HG03196 (cell line): ENCODE measurements at regions not wholly inside any gene's neighbourhood (a gene's known extent, or its start where the extent isn't known, plus 50 kb on each side); places are given as distances from the start of the nearest gene placed in this dataset.
"Not testable (repeated sequence)": the region's sequence is repeated elsewhere in the genome, so short reads cannot be mapped to it uniquely, and the experiment has no call there.

ENCODE experiments used
- ATAC-seq: cut with Tn5 transposase; IDR thresholded peaks from one replicate; pipeline ENCODE4 v1.9.1; 2021; ENCODE audit not compliant: unreplicated experiment

- ATAC-seq, result no peak
These were observed 158.1 kb upstream of the MAMLD1 start for GRCh38 chrX:150205011-150205410.

GRCh38 chrX:150207733-150208132, 155.4 kb upstream of the MAMLD1 start:
- no peak for ATAC-seq

GRCh38 chrX:150211988-150212387, 151.1 kb upstream of the MAMLD1 start:
- ATAC-seq, result no peak

DNA sequence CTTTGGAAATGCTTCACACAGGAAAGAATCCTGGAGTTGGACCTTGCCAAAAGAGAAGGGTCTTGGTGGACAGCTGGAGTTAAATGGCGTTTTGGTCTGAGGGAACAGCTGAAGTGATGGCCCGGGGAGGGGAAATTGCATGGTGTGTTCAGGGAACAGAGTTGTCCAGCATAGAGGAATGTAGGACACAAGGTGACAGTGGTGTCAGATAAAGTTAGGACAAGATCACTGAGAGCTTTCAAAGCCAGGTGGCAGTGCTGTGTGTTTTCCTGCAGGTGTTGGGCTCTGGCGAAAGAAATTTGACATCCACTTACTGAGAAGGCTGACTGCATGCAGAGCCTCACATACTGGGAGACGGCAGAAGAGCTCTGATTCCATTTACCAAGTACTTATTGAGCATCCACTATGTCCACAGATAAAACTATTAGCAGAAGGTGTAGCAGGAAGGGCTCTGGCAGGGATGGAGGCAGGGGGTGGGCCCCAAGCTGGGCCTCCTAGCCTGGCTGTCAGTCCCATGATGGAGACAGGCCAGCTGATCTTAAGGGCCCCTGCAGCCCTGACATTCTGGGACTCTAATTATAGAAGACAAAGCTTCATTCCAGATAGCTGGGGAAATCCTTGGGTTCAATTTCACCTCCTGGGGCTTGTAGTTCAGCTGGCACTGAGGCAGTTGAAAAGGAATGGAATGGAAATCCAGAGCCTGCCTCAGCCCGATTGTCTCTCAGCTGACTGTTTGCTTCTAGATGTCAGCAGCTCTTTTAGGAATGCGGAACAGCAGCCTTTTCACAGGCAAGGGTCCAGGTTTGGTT, 150.2 kb upstream of the MAMLD1 start:
- ATAC-seq, result no peak

DNA sequence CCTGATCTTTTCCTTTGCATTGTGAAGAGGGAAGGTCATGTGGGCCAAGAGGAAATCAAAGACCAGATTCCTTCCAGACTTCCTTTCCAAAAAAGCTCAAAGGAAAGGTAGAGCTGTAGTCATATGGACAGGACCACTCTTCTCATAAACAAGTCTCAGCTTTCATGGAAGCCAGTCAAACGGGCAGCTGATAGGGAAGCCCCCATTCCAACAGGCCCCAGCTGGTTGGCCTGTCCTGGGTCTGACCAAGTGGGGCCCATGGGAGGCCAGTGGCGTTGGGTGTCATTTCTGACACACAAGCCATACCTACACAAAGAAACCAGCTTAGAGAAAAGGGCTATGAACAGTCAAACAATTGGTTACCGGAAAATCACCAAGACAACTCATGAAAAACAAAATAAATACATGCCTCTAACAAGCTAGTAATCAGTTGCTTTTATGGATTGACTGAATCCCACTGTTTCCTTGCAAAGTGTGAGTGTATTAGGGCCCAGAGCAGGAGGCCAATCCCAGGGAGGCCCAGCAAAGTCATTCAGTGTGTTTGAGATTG, 149.6 kb upstream of the MAMLD1 start:
- no peak for ATAC-seq

DNA sequence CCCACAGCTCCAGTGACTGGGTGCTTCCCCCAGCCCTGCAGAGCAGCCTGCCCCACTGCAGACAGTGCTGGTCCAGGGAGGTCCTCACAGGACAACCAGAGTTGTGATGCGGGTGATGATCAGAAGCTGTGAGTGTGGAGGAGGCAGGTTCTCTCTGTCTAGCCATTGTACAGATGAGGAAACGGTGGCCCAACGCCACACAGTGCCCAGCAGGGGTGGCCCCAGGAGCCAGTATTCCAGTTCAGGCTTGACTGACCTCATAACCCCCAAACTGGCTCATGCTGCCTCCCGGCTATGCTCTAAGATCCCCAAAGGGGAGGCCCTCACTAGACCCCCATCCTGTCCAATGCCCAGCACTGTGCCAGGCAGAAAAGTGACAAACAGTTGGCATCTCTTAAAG, 147.1 kb upstream of the MAMLD1 start:
- not testable (repeated sequence) for ATAC-seq

GRCh38 chrX:150216716-150217115, 146.4 kb upstream of the MAMLD1 start:
- no peak for ATAC-seq

- no peak for ATAC-seq
These were observed 145.5 kb upstream of the MAMLD1 start for GRCh38 chrX:150217609-150218008.

- ATAC-seq, result no peak
These were observed 143.5 kb upstream of the MAMLD1 start for GRCh38 chrX:150219374-150220185.

DNA sequence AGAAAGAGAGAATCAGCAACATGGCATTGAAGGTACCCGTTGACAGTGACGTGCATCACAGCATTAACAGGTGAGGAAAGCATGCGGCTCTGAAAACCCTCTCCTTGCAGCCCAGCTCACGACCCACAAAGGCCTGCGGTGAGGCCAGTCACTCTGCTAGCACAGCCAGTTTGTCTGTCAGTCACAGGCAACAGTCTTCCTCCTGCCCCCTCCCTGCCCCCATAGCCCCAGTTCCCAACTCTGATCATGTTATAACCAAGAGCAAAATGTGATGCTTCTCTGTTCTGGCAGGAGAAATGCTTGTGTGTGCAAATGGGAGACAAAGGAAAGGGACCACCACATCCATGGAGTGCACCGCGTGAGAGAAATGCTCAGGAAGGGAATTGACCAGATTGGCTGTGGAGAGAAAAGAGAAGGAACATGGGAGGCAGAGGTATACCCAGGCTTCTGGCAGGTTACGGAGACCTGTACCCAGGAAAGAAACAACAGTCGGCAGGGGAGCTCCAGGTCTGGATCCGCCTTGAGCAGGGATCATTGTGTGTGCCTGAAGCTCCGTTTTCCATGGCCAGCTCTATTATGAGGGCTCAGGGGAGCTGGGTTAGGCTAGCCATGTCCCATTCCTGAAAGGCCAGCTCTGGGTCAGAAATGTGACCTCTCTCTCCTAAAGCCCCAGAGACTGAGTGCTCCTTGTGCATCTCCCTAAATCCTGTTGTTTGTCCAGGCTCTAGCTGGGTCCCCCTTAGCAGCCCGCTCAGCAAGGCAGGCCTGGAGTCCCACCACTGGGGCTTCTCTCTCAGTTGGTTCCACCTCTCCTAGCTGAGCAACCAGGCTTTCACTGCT, 139.7 kb upstream of the MAMLD1 start:
- ATAC-seq, result no peak

- no peak for ATAC-seq
These were observed 138.4 kb upstream of the MAMLD1 start for GRCh38 chrX:150224676-150225075.

GRCh38 chrX:150225266-150225665, 137.9 kb upstream of the MAMLD1 start:
- ATAC-seq, result no peak

DNA sequence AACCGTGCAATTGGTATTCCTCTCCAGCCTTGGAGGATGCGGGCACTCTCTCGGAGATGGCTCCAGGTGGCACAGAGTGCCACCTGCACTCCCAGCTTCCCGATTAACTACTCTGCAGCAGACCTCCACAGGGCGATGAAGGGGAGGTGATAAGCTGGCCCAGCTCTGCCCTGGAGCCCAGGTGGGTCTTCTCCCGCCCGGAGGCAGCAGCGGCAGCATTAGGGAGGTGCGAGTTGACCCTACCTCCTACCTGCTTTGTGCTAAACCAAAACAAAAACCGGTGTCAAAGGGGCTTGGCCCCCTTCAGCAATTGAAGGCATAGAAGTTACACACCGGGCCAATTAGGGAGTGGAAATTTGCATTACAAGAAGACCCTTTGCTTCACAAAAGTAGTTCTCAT, 137.4 kb upstream of the MAMLD1 start:
- ATAC-seq, result no peak

DNA sequence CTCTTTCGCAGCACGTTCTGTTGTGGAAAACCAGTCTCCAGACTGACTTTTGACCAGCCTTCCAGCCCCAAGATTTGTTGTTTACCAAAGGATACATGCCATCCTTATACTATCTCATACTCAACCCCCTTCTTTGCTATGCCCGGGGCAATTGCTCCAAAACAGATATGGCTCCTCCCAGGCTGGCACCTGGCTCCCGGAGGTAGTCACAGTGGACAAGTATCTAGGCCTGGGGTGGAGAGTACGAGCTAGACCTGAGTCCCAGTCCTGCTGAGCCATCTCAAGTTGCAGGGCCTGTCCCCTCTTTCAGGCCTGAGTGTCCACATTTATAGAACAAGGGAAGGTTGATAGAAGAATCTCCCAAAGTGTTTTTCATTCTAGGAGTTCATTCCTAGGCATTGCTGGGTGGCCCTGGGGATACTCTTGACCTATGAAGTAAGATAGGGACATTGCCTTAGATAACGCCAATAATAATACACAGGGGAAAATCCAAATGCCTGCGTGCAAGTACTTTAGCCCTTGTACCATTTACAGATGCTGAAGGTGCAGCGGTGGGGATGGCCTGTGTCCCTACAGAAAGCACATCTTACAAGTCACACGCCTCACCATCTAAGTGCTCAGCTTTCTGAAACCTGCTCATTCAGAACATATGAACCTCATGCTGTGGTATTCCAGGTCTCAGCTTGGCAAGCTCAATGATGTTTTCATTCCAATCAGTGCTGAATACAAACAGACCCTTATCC, 136.7 kb upstream of the MAMLD1 start:
- no peak for ATAC-seq

GRCh38 chrX:150227321-150227860, 135.7 kb upstream of the MAMLD1 start:
- ATAC-seq, result no peak

DNA sequence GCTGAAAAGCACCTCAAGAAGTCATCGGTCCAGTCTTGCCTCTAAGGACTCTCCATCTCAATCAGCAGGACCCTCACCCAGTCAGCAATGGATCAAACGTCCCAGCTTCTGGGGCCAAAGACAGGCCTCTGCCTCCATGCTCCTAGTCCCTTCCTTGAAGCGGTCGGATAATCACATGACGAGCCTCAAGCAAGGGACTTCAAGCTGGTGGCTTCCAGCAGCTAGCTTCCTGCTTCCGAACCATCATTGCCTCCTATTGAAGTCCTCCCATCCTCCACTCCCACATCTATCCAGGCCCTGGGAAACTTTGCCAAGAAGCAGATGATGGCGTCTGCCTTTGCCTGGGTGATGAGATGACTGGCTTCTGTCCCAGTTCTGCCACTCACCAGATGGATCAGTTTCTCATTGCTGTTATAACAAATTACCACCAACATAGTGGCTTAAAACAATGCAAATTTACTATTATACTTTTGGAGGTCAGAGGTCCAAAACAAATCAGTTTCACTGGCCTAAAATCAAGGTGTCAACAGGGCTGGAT, 135.2 kb upstream of the MAMLD1 start:
- ATAC-seq, result no peak

- no peak for ATAC-seq
These were observed 134.7 kb upstream of the MAMLD1 start for GRCh38 chrX:150228431-150228830.

- ATAC-seq, result no peak
These were observed 134.1 kb upstream of the MAMLD1 start for GRCh38 chrX:150229030-150229429.

GRCh38 chrX:150229481-150229880, 133.6 kb upstream of the MAMLD1 start:
- ATAC-seq, result no peak

- ATAC-seq, result not testable (repeated sequence)
These were observed 132.2 kb upstream of the MAMLD1 start for GRCh38 chrX:150230952-150231351.
